GM13977 (cell line): ENCODE measurements at regions not wholly inside any gene's neighbourhood (a gene's known extent, or its start where the extent isn't known, plus 50 kb on each side); places are given as distances from the start of the nearest gene placed in this dataset.
"Not testable (repeated sequence)": the region's sequence is repeated elsewhere in the genome, so short reads cannot be mapped to it uniquely, and the experiment has no call there.

ENCODE experiments used
- DNase-seq: peaks from one replicate; pipeline ENCODE4 v3.0.0; 2012; ENCODE audit warnings: low spot score
- CTCF ChIP-seq: IDR thresholded peaks from 2 replicates; pipeline ENCODE4 v1.5.1; 2012; ENCODE audit warnings: mild to moderate bottlenecking, control low read depth; ENCODE audit not compliant: insufficient read depth; ENCODE audit errors: extremely low read depth, missing control alignments
- in situ Hi-C: fragments of 300-500 bp; cut with MboI; formaldehyde crosslinking; loops from one replicate; pipeline ENCODE4 v1.12.0; 2022; ENCODE audit warnings: low sequenced_read_pairs, low pct_unique_long_range_greater_than_20kb, mixed read lengths, inconsistent platforms; ENCODE audit not compliant: unreplicated experiment

- TF ChIP-seq CTCF, result no peak
- DNase-seq, result no peak
- in situ Hi-C loops, result no loop called here
Measured at GRCh38 chr5:60538426-60538825, 161.5 kb downstream of the DEPDC1B start.

GRCh38 chr5:60535951-60536350, 164.0 kb downstream of the DEPDC1B start:
- no peak for DNase-seq
- no peak for TF ChIP-seq CTCF
- in situ Hi-C loops, result no loop called here

- DNase-seq, result no peak
- in situ Hi-C loops, result no loop called here
- no peak for TF ChIP-seq CTCF
Measured at GRCh38 chr5:60535198-60535597, 164.8 kb downstream of the DEPDC1B start.

GRCh38 chr5:60533789-60534188, 166.2 kb downstream of the DEPDC1B start:
- in situ Hi-C loops, result no loop called here

GRCh38 chr5:60532796-60533195, 167.2 kb downstream of the DEPDC1B start:
- in situ Hi-C loops, DNase-seq: not testable (repeated sequence)

More at GRCh38 chr5:60533789-60534188, 166.2 kb downstream of the DEPDC1B start:
- no peak for DNase-seq
- TF ChIP-seq CTCF, result no peak

- in situ Hi-C loops, DNase-seq: not testable (repeated sequence)
Measured at GRCh38 chr5:60530144-60530848, 169.7 kb downstream of the DEPDC1B start.

- in situ Hi-C loops, result no loop called here
- no peak for TF ChIP-seq CTCF
- DNase-seq, result no peak
Measured at GRCh38 chr5:60529001-60529400, 171.0 kb downstream of the DEPDC1B start.

- DNase-seq, result no peak
- in situ Hi-C loops, result no loop called here
Measured at GRCh38 chr5:60527072-60527471, 172.9 kb downstream of the DEPDC1B start.

More at GRCh38 chr5:60527072-60527471, 172.9 kb downstream of the DEPDC1B start:
- TF ChIP-seq CTCF, result no peak
